PC-3 (cell line): ENCODE measurements at regions not wholly inside any gene's neighbourhood (a gene's known extent, or its start where the extent isn't known, plus 50 kb on each side); places are given as distances from the start of the nearest gene placed in this dataset.

ENCODE experiments used
- ATAC-seq: fragments of 200-7000 bp; cut with Tn5 transposase; 2 replicates; pipeline ENCODE4 v1.9.1; 2020; ENCODE audit warnings: mild to moderate bottlenecking, moderate library complexity
- BruUV-seq: library from RNA; stranded (reverse); fragments of 400-500 nt; replicated peaks from 2 replicates; lab custom pipeline; 2021; lab: Mats Ljungman, UMichigan
- CTCF ChIA-PET: fragments of 300-600 bp; sonication (Branson Sonifier 250); formaldehyde crosslinking; loops from one replicate; lab custom pipeline; 2022; ENCODE audit warnings: antibody characterized with exemption; lab: Charles Lee
- POLR2A ChIA-PET: fragments of 300-600 bp; sonication (Branson Sonifier 250); formaldehyde crosslinking; loops from one replicate; lab custom pipeline; 2022; ENCODE audit warnings: antibody characterized with exemption; ENCODE audit not compliant: unreplicated experiment; lab: Charles Lee
- DNase-seq: peaks from one replicate; pipeline ENCODE4 v3.0.0-alpha.2; 2015
- H2AFZ ChIP-seq: fragments of 300-600 bp; sonication (generic); 2 replicates; pipeline ENCODE4 v1.6.0; 2016; ENCODE audit warnings: antibody characterized with exemption, low read length
- H3F3A ChIP-seq: fragments of 300-600 bp; sonication (generic); one replicate; pipeline ENCODE4 v1.6.0; 2017; ENCODE audit warnings: antibody characterized with exemption, low read length, control low read depth, mild to moderate bottlenecking; ENCODE audit not compliant: unreplicated experiment
- H3K27ac ChIP-seq: fragments of 300-600 bp; sonication (generic); 2 replicates; pipeline ENCODE4 v1.5.1; 2016; ENCODE audit warnings: mild to moderate bottlenecking, low read length
- H3K27me3 ChIP-seq: fragments of 300-600 bp; sonication (generic); 2 replicates; pipeline ENCODE4 v1.6.1; 2016; ENCODE audit warnings: low read length, mixed read lengths
- H3K36me3 ChIP-seq: fragments of 300-600 bp; sonication (generic); 2 replicates; pipeline ENCODE4 v1.6.1; 2016; ENCODE audit warnings: low read depth, mixed run types, low read length, mixed read lengths
- H3K4me1 ChIP-seq: fragments of 300-600 bp; sonication (generic); 2 replicates; pipeline ENCODE4 v1.5.1; 2016; ENCODE audit warnings: low read length; ENCODE audit not compliant: insufficient read depth
- H3K4me2 ChIP-seq: fragments of 300-600 bp; sonication (generic); 2 replicates; pipeline ENCODE4 v1.6.0; 2016; ENCODE audit warnings: low read length
- H3K4me3 ChIP-seq: fragments of 300-600 bp; sonication (generic); 2 replicates; pipeline ENCODE4 v1.5.1; 2016; ENCODE audit warnings: mild to moderate bottlenecking, low read length, mixed read lengths
- H3K79me2 ChIP-seq: fragments of 300-600 bp; sonication (generic); 2 replicates; pipeline ENCODE4 v1.6.1; 2017; ENCODE audit warnings: low read length, mixed read lengths
- H3K9ac ChIP-seq: fragments of 300-600 bp; sonication (generic); 2 replicates; pipeline ENCODE4 v1.6.0; 2016; ENCODE audit warnings: mild to moderate bottlenecking, low read length
- H3K9me2 ChIP-seq: fragments of 300-600 bp; sonication (generic); replicated peaks from 2 replicates; pipeline ENCODE4 v1.6.1; 2016; ENCODE audit warnings: mixed run types, low read length, mixed read lengths
- H3K9me3 ChIP-seq: fragments of 300-600 bp; sonication (generic); 2 replicates; pipeline ENCODE4 v1.6.1; 2016; ENCODE audit warnings: low read length, mixed read lengths
- H4K20me1 ChIP-seq: fragments of 300-600 bp; sonication (generic); 2 replicates; pipeline ENCODE4 v1.6.1; 2016; ENCODE audit warnings: low read length, mixed read lengths
- EZH2 ChIP-seq: fragments of 300-600 bp; sonication (generic); IDR thresholded peaks from one replicate; pipeline ENCODE4 v1.6.1; 2017; ENCODE audit warnings: antibody characterized with exemption, mild to moderate bottlenecking, low read length; ENCODE audit not compliant: unreplicated experiment
- EZH2phosphoT487 ChIP-seq: fragments of 300-600 bp; sonication (generic); IDR thresholded peaks from 2 replicates; pipeline ENCODE4 v1.6.1; 2018; ENCODE audit warnings: mild to moderate bottlenecking, antibody characterized with exemption, low read length, borderline replicate concordance
- intact Hi-C: fragments of 100-400 bp; cut with micrococcal nuclease; formaldehyde crosslinking; loops from 2 replicates; pipeline ENCODE4 v1.9.0; 2023
- TF ChIP-seq, protein P1 (sequence below): fragments of 300-600 bp; sonication (generic); conservative IDR thresholded peaks from 2 replicates; pipeline ENCODE4 v1.5.1; 2017; ENCODE audit warnings: antibody characterized with exemption, low read depth, mild to moderate bottlenecking, low read length

DNA sequence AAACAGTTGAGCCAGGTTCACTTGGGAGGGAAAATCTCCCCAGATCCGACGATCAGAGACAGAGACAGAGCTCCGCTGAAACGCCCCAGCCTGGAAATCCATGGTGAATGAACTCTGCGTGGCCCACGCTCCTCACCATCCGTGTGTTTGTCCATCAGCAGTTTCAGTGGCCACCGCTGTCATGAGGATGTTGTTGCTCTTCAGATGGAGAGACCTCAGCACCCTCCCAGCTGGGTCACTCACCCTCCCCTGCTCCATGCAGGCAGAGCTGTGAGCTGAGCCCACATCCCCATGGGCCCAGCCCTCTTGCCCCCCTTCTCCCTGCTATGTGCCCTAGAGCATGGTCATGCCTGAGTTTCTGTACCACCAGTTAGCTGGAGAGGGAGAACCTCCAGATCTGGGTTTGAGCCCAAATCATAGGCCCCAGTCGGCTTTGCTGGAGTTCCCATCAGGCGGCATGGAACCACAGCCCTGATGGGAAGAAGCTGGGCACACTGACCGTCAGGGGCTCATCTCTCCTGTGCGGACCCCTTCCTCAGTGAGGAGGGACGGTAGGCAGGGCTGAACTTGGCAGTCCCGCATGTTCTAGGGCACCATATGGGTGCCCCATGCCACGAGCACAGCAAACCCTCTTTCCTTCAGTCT lies 154.4 kb upstream of the COL5A1 start:
- Histone ChIP-seq H2AFZ (no peak overlapping the region), H3K9me3 (no peaks in the 10 kb centered on the region), H3F3A (no peaks in the 10 kb centered on the region), H3K27ac (no peak overlapping the region), H3K36me3 (no peaks in the 10 kb centered on the region), H3K9me2 (no peaks in the 10 kb centered on the region), H3K4me3 (no peak overlapping the region), H3K27me3 (no peaks in the 10 kb centered on the region), H3K4me2 (no peak overlapping the region), H3K4me1 (no peaks in the 10 kb centered on the region), H3K79me2 (no peaks in the 10 kb centered on the region), H4K20me1 (no peaks in the 10 kb centered on the region), H3K9ac (no peak overlapping the region)
- intact Hi-C loops = no loop called here
- ATAC-seq (no peak), DNase-seq (no peak)
- no TSS peak for BruUV-seq
- ChIA-PET CTCF (no interaction called here), POLR2A (no interaction called here)
- TF ChIP-seq EZH2phosphoT487 (no peak), EZH2 (no peak)
- TF ChIP-seq, protein P1, sequence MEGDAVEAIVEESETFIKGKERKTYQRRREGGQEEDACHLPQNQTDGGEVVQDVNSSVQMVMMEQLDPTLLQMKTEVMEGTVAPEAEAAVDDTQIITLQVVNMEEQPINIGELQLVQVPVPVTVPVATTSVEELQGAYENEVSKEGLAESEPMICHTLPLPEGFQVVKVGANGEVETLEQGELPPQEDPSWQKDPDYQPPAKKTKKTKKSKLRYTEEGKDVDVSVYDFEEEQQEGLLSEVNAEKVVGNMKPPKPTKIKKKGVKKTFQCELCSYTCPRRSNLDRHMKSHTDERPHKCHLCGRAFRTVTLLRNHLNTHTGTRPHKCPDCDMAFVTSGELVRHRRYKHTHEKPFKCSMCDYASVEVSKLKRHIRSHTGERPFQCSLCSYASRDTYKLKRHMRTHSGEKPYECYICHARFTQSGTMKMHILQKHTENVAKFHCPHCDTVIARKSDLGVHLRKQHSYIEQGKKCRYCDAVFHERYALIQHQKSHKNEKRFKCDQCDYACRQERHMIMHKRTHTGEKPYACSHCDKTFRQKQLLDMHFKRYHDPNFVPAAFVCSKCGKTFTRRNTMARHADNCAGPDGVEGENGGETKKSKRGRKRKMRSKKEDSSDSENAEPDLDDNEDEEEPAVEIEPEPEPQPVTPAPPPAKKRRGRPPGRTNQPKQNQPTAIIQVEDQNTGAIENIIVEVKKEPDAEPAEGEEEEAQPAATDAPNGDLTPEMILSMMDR = no peak

DNA sequence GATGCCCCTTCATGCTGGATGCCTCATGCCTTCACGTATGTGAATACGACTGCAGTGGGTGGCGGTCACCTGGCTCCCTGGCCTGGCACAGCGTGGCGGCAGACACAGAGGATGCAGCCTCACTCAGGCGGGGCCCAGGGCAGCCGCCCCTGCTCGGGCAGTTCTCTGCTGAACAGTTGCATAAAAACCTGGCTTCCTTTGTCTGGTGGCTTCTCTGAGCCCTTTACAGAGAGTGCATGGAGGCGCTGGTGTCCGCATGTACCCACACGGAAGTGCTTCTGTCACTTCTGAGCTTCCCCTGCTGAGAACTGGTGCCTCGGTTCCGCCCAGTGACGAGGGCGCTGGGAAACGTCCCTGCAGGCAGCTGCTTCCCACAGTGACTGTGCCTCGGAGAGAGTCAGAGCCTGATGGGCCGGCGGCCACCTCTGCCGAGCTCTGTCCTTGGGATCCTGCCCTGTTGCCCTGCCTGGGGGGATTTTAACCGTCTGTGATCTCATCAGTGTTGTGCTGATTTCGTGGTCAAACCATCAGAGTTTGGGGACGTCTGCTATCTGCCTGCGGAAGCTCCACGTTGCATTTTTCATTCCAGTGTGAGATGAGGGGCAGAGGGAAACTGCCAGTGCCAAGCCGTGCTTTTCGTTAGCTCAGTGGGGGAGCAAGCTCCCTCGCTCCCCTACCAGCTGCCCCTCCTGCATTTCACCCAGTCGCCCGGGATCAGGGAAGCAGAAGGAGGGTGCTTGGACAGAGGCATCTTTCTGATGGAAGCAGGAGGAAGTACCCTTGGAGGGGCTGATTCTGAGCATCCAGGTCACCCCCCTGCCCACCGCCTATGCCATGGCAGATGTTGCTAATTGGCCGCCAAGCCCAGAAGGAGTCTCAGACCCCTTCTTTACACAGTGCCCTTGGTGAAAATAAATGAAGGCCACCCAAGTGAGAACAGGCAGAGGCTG lies 153.0 kb upstream of the COL5A1 start:
- Histone ChIP-seq H2AFZ (no peak overlapping the region), H3K4me1 (no peaks in the 10 kb centered on the region), H3K36me3 (no peaks in the 10 kb centered on the region), H3K4me2 (no peak overlapping the region), H3K9me2 (no peaks in the 10 kb centered on the region), H3K9me3 (no peaks in the 10 kb centered on the region), H3F3A (no peaks in the 10 kb centered on the region), H4K20me1 (no peaks in the 10 kb centered on the region), H3K27me3 (no peaks in the 10 kb centered on the region), H3K9ac (no peak overlapping the region), H3K79me2 (no peaks in the 10 kb centered on the region), H3K4me3 (no peak overlapping the region), H3K27ac (no peak overlapping the region)
- no TSS peak for BruUV-seq
- no peak for DNase-seq
- POLR2A ChIA-PET = no interaction called here
- CTCF ChIA-PET = no interaction called here
- intact Hi-C loops = no loop called here
- no peak for ATAC-seq
- TF ChIP-seq, protein P1 = no peak
- TF ChIP-seq EZH2 (no peak), EZH2phosphoT487 (no peak)
